HG03196 (cell line): ENCODE measurements at regions not wholly inside any gene's neighbourhood (a gene's known extent, or its start where the extent isn't known, plus 50 kb on each side); places are given as distances from the start of the nearest gene placed in this dataset.
"Not testable (repeated sequence)": the region's sequence is repeated elsewhere in the genome, so short reads cannot be mapped to it uniquely, and the experiment has no call there.

Experiments used
- ATAC-seq: cut with Tn5 transposase; IDR thresholded peaks from one replicate; pipeline ENCODE4 v1.9.1; 2021; ENCODE audit not compliant: unreplicated experiment

DNA sequence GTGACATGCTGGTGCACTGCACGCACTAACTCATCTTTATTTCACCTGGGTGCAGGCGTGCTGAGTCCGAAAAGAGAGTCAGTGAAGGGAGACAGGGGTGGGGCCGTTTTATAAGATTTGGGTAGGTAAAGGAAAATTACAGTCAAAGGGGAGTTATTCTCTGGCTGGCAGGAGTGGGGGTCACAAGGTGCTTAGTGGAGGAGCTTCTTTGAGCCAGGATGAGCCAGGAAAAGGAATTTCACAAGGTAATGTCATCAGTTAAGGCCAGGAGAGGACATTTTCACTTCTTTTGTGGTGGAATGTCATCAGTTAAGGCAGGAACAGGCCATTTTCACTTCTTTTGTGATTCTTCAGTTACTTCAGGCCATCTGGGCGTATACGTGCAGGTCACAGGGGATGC is 1734.9 kb downstream of the SLITRK5 start:
- not testable (repeated sequence) for ATAC-seq

DNA sequence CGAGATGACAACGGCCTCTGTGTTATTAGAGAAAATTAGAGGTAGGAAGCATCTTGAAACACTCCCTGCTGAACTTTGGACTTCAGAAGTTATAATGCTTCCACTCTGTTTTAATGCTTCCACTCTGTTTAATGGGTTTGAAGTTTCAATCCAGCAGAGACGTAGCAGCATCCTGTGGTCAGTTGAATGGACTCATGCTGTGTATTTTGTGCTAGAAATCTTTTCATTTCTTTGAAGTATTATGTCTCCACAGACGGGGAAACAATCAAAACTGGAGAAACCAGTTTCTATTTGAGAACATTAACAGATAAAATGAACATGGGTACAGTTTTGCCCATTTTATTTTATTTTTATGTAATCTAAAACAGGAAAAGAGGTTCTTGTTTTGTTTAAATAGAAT is 1736.2 kb downstream of the SLITRK5 start:
- no peak for ATAC-seq

DNA sequence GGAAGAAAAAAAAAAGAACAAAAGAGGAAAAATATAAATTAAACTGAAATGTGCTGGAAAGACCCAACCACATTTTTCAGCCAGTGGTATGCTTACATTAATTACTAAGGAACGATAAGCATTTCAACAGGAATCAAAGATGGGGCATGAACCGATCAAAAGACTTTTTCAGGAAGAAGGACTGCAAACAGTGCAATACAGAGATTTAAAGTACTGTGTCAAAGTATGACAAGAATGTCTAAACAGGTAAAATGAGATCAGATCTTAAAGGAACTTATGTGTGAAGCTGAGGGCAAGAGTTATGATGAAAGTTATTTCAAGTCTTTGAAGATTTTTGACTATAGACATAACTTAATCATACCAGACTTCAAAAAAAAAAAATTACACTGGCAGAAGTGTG is 1761.8 kb downstream of the SLITRK5 start:
- no peak for ATAC-seq

DNA sequence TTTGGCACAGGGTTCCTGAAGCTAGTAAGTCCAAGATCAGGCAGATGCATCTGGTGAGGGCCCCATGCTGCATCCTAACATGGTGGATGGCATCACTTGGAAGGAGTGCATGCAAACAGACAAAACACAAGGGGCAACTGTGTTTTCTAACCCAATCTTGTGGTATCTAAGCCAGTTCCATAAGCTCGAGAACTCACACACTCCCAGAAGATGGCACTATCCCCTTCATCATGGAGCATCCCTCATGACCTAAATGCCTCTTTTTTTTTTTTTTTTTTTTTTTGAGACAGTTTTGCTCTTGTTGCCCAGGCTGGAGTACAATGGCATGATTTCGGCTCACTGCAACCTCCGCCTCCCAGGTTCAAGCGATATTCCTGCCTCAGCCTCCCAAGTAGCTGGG is 1763.5 kb downstream of the SLITRK5 start:
- ATAC-seq, result not testable (repeated sequence)

DNA sequence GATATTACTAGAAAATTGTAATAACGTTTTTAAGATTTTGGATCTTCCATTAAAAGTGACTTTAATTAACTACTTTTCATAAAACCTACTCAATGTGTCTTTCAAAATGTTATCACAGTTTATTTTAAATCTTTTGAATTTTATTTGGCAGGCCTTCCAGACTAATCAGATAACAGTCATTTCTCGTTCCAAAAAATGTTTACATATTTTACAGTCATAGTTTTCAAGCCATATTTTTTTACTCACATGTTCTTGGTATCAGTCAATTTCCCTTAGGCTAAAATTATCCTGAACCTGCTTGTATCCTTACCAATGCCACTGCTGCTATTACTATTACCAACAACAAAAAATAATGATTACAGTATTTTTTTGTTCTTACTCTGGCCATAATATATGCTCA is 1783.5 kb downstream of the SLITRK5 start:
- no peak for ATAC-seq

DNA sequence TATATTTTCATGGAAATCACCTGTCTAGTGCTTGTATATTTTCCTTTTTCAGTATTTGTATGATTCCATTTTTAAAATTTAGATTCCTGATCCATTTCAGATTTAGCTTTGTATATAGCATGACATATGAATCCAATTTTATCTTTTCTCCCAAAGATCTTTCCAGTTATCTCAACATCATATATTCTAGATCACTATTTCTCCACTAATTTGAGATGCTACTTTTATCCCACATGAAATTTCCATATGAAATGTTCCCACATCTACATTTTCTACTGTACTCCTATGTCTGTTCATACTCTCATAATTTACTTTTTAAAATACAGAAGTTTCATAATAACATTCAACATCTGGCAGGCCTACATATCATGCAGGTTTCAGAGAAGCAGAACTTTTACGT is 1784.1 kb downstream of the SLITRK5 start:
- ATAC-seq, result no peak

DNA sequence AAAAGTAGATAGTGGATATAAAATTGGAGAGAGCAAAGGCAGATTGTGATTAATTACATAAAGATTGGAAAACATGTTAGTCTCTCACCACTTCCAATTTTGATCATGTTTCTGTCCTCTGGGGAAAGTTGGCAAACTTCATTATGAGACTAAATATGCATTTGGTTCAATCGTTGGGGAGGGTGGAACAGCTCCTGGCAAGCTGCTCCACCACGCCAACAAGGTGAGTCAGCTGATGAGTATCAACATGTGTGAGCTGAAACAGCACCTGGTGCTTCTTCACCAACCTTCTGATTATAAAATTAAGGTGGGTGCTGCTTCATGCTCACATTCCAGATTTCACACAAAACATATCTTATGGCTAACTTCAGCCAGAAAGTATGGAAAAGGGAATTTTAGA is 1784.6 kb downstream of the SLITRK5 start:
- ATAC-seq, result no peak

DNA sequence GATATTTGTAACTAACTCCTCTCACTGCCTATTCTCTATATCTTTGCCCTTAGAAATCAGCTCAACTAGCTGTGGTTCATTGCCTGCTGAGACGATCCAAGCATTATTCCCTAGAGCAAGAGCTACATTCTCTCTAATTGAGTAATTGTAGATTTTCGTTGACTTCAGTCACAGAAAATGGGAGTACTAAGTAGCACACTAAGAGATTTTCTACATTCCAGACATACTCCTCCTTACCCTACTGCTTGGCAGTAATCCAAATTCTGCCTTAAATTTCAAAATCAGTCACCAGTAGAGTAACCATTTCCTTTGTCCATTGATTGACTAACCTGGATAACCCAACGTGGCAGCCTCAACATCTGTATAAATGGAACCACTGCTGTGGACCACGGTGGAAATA is 1786.8 kb downstream of the SLITRK5 start:
- ATAC-seq, result no peak

DNA sequence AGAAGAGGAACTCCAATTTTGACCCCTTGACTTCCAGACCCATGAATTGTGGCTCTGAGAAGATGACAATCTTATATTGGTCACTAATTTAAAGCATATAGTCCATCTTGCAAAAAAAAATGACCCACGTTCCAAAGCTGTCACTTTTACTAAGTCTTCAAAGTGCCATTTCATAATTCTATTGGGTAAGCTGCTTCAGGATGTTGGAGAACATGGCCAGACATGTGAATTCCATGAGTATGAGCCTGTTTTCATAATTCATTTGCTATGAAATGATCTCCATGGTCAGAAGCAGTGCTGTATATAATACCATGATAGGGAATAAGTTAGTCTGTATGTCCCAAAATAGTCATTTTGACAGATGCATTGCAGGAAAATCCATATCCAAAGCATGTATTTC is 1787.3 kb downstream of the SLITRK5 start:
- ATAC-seq, result no peak

DNA sequence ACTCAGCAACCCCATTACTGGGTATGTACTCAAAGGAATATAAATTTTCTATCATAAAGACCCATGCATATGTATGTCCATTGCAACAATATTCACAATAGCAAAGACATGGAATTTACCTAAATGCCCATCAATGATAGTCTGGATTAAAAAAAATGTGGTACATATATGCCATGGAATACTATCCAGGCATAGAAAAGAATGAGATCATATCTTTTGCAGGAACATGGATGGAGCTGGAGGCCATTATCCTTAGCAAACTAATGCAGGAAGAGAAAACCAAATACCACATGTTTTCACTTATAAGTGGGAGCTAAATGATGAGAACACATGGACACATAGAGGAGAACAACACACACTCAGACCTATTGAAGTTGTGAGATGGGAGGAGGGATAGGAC is 1789.7 kb downstream of the SLITRK5 start:
- not testable (repeated sequence) for ATAC-seq

DNA sequence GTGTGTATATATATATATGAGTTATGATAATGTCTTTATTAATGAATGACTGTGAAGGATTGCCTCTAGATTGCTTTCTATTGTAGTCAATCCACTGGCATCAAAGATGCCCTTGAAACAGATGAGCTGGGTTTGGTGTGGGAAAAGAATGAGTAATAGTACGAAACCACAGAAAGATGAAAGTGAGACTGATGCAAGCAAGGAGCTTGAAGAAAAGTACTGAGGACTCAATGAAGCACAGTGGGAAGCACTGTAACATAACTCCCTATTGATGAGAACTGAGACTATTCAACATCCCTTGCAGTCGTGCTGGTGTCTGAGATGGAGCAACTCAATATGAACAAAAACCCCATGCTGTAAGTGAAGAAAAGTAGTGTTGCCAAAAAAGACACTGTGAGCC is 1794.2 kb downstream of the SLITRK5 start:
- peak; percentile 82 for ATAC-seq

DNA sequence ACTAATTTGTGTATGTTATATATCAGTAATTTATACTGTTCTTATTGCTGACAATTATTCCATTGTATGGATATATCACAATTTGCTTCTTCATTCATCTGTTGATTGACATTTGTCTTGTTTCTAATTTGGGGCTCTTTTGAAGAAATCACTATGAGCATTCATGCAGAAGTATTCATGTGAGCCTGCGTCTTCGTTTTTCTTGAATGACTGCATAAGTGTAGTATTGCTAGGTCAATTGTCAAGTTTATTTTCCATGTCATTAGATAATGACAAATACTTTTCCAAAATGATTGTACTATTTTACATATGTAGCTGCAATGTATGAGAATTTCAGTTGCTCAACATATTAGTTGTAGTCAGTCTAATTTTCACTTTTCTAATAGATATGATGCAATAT is 1796.9 kb downstream of the SLITRK5 start:
- ATAC-seq, result no peak

DNA sequence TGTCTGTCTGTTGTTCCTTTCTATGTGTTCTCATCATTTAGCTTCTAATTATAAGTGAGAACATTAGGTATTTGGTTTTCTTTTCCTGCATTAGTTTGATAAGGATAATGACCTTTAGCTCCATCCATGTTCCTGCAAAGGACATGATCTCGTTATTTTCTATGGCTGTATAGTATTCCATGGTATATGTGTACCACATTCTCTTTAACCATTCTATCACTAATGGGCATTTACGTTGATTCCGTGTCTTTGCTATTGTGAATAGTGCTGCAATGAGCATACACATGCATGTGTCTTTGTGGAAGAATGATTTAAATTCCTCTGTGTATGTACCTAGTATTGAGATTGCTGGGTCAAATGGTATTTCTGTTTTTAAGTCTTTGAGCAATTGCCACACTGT is 1799.7 kb downstream of the SLITRK5 start:
- no peak for ATAC-seq

DNA sequence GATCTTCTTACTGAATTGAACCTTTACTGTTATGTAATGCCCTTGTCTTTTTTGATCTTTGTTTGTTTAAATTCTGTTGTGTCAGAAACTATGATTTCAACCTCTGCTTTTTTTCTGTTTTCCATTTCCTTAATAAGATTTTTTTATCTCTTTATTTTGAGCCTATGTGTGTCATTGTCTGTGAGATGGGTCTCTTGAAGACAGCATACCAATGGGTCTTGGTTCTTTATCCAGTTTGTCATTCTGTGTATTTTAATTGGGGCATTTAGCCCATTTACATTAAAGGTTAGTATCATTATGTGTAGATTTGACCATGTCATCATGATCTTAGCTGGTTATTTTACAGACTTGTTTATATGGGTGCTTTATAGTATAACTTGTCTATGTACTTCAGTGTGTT is 1803.3 kb downstream of the SLITRK5 start:
- ATAC-seq, result no peak

DNA sequence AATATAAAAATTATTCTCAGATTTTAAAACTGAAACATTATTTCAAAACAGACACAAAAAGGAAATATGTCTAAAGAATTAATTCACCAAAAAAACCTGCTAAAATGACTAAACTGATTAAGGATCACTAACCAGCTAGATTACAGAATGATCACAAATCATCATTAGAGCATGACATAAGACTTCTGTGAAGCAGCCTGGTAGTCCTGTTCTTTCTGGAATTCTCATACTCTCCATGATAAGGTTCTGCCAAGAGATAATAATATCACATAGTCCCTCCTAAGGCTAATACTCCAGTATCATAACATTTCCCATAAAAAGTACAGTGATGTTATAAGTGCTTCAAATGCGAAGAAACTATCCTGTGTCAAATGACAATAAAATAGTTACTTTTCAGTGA is 1814.9 kb downstream of the SLITRK5 start:
- no peak for ATAC-seq

DNA sequence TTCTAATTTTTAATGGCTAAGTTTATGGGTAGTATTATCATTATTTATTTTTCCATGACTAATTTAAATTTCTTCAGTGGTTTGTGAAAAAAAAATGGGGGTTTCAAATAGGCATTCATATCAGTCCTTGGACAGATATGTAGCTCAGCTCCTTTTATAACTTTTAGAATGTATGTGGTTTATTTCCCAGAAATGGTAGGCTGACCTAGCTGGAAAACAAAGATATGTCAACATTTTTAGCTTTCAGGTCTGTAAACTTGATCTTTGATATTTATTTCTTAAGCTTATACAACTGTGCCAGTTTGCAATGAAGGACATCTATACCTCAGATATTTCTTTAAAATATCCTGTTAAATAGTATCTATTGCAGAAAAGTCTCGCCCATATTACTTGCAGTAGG is 1815.5 kb downstream of the SLITRK5 start:
- no peak for ATAC-seq

DNA sequence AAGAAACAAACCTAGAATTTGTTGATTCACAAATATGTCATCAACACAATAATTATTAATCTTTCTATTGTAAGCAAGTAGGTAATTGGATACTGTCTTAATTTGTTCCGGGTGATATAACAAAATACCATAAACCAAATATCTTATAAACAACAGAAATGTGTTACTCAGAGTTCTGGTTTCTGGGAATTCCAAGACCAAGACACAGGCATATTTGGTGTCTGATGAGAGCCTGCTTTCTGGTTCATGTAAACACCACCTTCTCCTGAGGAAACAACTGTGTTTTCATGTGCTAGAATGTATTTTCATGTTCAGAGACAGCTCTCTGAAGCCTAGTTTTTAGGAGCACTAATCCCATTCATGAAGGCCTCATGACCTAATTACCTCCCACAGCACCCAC is 1819.5 kb downstream of the SLITRK5 start:
- ATAC-seq, result no peak

DNA sequence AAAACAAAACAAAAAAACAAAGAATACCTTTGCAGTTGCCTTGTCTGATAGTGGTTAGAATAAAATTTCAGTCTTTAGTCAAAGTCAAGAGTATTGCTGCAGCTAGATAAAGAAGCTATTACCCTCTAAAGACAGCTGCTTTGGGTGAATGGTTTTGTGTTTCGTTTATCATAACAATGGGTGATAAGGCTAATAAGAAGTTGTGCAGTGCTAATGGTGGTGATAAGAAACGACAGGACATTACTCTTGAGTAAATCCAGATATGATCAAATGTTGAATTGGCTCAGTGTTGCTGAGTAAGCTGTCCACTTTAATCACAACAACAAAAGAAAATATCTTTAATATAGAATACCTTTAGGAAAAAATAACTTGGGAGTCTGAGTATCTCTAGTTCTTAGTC is 1825.3 kb downstream of the SLITRK5 start:
- no peak for ATAC-seq

DNA sequence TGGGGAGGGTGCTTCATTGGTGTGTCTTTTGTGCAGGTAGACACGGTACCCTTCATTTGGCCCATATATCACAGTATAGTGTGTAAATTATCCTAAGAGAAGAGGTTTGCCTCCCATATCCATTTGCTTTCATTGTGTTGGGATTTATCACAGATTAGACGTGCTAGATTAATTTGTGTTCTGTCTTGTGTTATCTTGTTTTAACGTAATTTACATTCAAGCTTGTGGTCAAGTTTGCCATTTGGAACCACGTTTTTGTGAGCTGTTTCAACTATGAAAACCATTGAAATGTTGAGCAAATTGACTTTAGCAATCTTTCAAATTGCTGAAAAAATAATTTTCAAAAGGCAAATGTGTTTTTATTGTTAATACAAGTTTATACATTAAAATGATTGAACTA is 1826.5 kb downstream of the SLITRK5 start:
- no peak for ATAC-seq

DNA sequence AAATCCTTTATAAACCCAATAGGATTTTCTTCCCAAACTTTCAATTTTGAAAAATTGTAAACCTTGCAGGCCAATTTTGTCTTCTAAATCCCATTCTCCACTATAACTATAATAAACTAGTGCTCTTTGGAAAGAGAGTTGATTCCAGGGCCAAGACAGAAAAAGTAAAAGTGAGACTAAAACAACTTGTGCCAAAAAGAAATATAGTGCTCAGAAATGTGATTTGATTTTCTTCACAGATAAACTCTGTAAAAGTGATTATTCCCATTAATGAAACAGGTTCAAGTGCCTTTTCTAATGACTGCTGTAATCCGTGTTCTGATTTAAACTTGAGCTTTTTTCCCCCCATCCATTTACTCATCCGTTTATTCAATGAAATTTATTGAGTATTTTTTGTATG is 1831.1 kb downstream of the SLITRK5 start:
- ATAC-seq, result no peak

DNA sequence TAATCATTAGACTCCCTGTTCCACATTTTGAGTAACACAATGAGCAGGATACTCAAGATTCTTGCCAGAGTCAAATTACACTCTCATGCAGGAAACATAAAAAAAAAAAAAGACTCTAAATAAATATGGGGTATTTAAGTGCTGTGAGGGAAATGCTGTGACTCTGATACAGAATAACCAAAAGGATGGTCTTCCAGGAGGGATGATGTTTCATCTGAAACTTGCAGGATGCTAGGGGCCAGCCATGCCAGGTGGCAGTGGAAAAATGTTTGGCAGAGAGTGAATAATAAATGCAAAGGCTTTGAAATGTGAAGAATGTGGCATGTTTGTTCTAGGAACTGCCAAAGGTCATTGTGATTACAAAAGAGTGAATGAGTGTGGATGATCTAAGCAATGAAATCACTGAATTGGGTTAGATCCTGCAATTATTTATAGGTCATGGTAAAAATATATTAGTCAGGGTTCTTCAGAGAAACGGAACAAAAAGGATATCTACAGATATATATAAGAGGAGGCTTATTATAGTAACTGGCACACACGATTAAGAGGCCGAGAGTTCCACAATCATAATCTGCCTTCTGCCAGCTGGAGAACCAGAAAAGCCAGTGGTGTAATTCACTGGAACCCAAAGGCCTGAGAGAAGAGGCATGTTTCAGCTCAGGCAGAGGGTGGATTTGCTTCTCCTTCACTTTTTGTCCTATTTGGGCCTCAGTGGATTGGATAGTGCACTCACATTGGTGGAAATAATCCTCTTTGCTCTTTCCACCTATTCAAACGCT is 1832.8 kb upstream of the MIR17HG start:
- no peak for ATAC-seq

DNA sequence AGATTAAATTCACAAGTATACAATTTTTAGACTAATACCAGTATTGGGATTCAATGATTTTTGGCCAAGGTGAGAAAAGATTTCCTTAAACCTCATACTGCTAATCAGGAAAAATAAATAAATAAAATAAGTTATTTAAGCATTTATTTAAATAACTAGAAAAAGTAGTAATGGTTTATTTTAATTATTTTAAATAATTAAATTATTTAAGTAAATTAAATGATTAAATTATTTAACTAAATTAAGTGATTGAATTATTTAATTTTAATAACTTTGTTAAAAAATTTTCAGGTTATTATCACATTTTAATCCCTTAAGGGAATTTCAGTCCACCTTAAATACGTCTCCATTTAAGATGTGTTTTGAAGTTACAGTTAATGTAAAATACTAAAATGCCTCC is 1831.5 kb upstream of the MIR17HG start:
- ATAC-seq, result no peak
